T-helper 2 cell (primary cell): ENCODE measurements at regions not wholly inside any gene's neighbourhood (a gene's known extent, or its start where the extent isn't known, plus 50 kb on each side); places are given as distances from the start of the nearest gene placed in this dataset.
A peak's percentile ranks its signal among the peaks of the same experiment; 100 is the strongest.
"Not testable (repeated sequence)": the region's sequence is repeated elsewhere in the genome, so short reads cannot be mapped to it uniquely, and the experiment has no call there.

Source experiments
- DNase-seq, 5 experiments: peaks; one replicate each; pipeline versions ENCODE4 v3.0.0 to v3.0.0-alpha.2; 2012 to 2022

DNA sequence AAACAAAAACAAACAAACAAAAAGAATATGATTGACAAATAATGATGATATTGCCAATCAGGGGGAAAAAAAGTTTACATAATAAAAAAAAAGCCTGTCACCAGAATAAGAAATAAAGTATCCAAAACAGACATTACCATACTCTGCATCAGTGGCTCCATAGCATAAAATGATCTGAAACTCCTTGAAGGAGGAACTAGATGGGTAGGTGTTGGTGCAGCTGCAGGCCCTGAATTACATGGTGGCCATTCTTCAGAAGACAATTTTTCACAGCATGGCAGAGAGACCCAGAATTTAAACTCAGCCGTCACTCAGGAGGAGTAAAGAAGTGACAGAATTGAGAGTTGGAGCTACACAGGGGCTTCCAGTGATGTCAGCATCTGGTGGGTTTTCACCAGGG is 60.2 kb downstream of the GLUL start:
- DNase-seq: no peak

DNA sequence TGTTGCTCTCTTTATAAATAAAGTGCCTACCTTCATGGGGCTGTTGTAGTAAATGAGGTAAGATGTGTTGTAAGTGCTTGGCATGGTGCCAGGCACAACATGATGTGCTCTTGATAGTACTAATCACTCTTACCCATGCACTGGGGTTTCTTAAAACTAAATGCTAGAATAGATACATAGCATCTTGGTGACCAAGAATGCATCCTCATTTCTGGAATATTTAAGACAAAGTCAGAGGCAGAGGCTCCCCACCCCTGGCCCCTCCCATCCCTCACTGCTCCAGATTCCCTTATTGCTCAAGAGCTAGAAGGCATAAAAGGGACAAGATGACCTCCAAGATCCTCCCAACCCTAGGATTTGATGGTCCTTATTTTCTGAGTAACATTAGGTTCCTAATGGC is 61.3 kb downstream of the GLUL start:
- DNase-seq: peak in 1 of 5 experiments; percentile 55

DNA sequence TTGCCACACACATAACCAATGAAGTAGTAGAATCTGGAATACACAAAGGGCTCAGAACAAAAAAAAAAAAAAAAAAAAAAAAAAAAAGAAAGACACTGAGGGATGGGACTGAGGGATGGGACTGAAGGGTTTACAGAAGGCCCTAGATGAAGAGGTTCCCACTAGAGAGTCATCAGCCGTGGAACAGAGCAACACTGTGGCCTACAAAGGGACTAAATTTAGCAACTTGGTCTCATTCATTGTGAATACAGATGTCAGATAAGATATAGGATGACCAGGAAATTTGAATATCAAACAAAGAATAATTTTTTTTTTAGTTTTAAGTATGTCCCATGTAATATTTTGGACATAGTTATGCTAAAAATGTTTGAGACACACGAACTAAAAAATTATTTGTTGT is 62.1 kb downstream of the GLUL start:
- DNase-seq: no peak

DNA sequence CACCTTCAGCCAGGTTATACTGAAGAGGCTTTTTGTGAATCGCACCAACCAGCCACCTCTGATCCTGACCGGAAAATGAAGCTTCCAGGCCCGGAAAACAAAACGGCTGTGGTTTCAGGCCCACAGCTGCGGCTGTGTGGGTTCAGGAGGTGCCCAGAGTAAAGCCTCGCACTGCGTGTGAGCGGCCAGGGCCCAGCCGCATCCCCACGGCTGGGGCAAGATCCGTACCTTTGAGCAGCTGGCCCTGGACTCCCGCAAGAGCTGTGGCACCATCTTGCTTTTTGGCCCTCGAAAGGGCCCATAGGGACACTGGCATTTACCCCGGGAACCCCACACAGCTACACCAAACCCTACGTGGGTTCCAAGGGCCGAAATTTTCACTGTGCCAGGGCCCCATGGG is 63.0 kb downstream of the GLUL start:
- no peak for DNase-seq

DNA sequence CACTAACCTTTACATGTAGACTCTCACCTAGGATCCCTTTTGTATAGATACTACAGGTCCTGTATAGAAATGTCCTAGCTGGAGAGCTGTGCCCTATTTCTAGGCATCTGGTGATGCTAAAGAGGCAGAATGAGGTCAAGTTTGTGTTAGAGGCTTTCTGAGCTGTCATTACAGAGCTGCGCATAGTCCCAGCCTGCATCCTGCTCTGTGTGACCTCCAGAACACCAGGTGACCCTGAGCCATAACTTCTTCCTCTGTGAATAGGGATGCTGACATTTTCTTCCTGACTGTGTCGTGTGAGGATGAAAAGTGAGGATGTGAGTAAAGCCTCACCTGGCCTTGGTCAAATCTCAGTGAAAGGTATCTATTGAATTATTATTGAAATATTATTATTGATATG is 66.3 kb downstream of the GLUL start:
- DNase-seq: no peak

DNA sequence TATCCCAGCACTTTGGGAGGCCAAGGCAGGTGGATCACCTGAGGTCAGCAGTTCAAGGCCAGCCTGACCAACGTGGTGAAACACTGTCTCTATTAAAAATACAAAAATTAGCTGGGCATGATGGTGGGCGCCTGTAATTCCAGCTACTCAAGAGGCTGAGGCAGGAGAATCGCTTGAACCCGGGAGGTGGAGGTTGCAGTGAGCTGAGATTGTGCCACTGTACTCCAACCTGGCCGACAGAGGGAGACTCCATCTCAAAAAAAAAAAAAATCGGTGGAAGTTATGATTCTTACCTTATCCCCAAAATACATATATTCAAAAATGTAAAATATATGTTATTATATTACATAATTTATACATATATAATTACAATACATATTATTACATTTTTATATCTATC is 70.1 kb downstream of the GLUL start:
- DNase-seq: not testable (repeated sequence)

DNA sequence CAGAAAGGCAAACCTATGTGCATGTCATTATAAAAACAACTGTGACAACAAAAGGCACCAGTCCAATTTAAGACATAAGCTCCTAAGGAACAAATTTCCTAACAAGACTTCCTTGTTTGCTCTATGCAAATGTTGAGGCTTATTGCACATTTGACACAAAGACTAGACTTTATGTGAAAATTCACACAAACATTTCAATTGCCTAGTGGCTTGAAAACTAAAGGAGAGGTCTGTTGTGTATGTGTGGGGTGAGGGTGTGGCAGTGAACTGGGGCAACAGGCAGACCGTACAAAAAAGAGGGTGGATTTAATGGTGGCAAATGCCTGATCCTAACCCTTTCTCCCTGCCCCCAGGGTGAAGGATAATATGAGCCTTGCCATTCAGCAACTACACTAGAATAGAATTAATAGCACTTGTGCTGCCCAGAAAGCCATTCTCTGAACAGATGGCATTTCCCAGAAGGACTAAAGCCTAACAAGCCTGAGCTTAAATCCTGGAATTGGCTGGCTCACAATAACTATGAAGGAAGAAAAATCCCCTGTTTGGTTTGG is 73.9 kb downstream of the GLUL start:
- no peak for DNase-seq

DNA sequence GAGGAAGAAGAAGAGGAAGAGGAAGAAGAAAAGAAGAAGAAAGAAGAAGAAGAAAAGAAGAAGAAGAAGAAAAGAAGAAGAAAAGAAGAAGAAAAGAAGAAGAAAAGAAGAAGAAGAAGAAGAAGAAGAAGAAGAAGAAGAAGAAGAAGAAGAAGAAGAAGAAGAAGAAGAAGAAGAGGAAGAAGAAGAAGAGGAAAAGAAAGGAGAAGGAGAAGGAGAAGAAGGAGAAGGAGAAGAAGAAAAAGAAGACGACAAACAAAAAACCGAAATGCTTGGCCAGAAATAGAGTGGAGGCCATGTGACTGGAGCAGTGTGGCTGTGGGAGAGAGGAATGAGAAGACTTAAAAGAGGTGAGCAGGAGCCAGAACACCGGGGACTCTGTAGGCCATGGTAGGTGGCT is 75.1 kb downstream of the GLUL start:
- DNase-seq: not testable (repeated sequence)

DNA sequence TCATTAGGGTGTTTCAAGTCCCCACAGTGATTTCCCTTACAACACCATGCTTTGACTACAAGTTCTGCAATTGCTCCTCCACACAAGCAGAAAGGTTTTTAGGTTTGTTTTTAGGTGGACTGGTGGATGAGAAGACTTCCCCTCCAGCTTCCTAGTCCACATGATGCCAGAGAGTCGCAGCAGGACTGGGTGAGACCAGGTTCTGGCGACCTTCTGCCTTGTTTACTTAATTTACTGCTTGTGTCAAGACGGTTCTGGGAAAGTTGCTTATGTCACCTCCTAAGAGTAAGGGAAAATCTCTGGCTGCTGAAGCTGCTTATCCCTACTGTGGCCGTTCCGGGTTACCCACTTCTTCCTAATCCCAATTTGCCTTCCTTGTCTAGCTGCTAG is 76.4 kb downstream of the GLUL start:
- DNase-seq: no peak

DNA sequence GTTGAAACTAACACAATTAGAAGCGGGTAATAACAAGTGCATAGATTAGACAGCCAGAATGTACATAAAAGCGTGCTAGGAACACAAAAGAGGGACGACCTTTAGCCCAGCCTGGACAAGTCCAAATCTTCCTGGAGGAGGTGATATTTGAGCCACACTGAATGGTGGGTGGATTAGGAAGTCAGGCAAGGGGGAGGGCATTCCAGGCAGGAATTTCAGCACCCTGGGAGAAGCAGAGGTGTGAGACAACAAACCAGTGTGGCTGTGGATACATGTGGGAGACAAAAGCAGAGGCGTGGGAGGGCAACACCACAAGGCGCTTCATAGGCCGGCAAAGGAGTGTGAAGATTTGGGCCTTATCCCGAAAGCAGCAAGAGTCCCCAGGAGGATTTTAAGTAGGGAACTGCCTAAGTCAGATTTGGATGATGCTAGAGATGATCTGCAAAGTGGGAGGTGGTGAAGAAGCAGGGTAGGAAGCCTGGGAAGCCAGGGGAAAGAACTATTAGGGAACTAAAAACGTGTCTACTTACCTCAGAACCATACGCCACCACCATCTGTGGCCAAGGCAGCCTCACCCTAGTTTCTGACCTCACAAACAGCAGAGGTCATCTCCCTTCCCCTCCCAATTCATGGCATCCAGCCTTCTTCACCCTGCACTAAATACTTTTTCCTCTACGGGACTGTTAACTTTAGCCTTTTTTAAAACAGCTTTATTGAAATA is 81.8 kb downstream of the GLUL start:
- no peak for DNase-seq

DNA sequence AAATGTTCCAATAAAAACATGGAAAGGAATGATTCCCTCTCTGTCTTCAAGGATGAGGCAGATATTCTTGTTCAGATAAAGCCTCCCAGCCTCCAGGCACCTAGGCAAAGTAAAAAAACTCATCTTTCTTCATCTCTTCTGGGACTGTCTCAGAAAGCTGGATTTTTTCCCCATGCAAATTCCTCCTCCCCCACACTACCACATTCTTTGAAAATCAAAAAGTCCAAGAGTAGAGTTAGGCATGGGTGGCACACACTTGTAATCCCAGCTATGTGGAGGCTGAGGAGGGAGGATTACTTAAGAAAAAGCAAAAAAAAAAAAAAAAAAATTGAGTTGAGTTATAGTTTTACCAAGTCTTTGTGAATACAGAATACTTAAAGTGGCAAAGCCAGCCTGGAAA is 82.8 kb downstream of the GLUL start:
- no peak for DNase-seq

DNA sequence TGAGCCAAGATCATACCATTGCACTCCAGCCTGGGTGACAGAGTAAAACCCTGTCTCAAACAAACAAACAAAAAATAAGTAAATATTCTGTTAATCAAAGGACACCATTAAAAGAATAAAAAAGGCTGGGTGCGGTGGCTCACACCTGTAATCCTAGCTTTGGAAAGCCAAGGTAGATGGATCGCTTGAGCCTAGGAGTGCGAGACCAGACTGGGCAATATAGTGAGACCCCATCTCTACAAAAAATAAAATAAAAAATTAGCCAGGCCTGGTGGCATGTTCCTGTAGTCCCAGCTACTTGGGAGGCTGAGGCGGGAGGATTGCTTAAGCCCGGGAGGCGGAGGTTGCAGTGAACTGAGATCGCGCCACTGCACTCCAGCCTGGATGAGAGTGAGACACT is 84.1 kb downstream of the GLUL start:
- not testable (repeated sequence) for DNase-seq

DNA sequence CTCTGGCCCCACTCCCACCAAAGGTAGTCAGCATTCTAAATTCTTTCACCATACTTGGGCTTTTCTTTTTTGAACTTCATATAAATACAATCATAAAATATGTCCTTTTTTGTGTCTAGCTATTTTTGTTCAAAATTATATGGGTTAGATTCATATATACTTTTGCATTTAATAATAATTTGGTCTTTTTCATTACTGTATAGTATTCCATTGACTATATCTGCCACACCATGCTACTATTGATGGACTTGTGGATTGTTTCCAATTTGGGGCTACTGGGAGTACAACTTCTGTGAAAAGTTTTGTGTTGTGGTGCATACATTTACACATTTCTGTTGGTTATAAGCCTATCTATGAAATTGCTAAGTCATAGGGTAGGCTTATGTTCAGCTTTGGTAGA is 85.7 kb downstream of the GLUL start:
- no peak for DNase-seq

DNA sequence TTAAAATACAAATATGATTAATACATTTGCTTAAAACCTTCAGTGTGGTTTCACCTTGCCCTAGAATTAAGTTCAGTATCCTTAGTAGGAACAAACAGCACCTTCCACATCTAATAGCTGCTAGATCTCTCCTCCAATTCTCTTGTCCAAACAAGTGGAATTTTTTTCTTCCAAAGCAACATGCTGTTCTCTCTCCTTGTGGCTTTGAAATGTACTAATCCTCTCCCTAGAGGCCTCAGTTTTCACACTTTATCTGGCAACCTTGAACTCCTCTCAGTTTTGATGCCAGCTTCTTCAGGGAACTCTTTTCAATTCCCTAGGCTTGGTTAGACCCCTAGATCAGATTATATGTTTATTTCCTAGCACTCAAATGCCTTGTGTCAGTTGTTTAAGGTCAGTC is 87.0 kb downstream of the GLUL start:
- DNase-seq: no peak

DNA sequence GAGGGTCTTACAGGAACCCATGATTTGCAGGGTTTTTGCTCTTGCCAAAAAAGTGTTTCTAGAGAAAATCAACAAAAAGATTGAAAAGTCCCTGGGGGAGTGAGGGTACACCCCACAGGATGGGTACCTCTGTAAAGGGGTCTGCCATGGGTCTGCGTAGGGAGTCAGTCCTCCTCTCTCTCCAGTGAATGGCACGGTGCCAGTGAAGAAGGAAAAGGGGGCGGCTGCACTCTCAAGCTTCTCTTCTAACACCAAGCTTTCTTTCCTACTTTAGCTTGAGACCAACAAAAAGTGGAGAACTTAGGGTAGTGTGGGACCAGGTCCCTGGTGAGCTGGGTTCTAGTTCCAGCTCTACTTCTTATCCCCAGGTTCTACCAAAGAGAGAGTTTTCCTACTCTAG is 87.4 kb downstream of the GLUL start:
- DNase-seq: no peak

DNA sequence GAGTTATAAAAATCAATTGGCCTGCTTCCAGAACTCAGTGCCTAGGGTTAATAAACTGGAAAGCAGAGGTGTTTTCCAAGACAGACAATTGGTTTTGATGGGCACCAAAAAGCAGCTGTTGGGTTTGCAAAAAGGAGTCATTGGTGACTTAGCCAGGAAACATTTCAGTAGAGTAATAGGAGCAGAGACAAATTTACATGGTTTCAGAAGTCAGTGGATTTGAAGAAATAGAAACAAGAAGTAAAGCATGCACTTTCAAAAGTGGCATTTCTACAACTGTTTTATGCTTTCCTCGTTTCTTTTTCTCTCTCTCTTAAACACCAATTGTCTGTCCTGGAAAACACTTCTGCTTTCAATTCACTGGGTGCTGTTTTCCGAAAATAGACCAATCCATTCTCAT is 87.8 kb downstream of the GLUL start:
- peak in 1 of 5 experiments; percentile 13 for DNase-seq

DNA sequence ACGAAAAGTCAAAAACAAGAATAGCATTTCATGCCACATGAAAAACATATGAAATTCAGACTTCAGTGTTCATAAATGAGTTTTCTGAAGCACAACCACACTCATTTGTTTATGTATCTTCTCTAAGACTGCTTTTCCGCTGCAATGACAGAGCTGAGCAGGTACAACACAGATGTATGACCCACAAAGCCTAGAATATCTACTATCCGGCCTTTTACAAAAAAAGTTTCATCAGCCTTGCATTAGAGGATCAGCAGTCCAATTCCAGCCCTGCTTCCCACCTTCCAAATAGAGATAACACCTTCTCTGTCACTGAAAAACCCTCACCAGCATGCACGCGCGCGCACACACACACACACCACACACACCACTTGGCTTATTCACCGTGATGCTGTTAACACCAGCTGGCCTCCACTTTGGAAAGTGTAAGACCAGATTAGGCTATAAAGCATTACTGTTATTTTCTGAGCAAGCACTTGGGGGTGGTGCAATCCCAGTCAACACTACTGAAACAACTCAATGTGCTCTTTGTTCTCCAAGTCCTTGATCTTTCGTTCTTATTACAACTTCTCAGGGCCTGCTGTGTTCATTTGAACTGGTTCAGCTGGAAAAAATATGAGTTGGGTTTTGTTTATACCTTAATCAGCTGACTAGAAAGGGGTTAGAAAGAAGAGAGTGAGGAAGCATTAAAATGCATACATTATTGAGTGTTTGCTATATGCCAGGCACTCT is 90.0 kb downstream of the GLUL start:
- DNase-seq: peak in 1 of 5 experiments; percentile 75

DNA sequence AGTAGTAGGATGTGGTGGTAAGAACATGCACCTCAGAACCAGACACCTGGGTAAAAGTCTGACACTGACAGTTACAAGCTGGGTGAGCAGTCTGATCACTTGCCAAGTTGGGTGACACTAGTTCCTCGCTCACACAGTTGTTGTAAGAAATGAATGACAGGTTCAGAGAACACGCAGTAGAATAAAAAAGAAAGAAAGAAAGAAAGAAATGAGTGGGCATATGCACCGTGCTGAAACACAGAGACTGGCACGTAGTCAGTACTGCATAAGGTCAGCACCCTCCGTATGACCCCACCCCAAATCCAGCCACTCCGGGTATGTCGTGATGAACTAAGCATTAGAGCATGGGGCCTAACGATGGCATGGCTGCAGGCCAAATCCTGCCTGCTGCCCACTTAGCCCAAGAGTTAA is 90.6 kb downstream of the GLUL start:
- DNase-seq: peak in 1 of 5 experiments; percentile 91

DNA sequence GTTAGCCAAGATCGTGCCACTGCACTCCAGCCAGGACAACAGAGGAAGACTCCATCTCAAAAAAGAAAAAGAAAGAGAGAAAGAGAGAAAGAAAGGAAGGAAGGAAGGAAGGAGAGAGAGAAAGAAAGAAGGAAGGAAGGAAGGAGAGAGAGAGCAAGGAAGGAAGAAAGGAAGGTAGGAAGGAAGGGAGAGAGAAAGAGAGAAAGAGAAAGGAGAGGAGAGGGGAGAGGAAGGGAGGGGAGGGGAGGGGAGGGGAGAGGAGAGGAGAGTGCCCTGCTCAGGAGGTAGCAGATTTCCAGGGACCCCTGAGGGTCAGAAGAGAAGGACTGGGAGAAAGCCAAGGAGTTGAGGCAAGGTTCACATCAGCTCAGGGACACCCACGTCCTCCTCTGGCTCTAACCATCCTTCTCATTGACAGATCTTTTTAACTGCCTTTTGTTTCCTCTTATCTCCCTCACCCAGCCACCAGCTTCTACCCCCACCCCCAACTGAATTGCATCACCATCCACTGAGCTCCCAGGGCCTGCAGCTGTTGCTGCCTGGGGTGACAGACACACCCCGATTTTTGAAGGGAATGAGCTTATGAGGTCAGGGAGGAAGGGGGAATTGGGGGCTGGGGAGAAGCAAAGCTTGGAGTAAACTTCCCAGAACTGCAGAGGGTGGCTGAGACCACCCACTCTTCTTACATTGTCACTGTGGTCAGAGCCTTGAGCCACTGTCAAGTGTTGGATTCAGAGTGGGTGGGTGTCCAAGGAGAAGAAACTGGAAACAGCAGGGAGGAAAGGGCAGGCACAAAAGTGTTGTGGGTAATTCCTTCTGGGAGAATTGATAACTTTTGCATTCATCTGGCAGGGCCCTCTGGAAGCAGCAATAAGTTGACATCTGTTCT is 91.6 kb downstream of the GLUL start:
- peak in 1 of 5 experiments; percentile 81 for DNase-seq

DNA sequence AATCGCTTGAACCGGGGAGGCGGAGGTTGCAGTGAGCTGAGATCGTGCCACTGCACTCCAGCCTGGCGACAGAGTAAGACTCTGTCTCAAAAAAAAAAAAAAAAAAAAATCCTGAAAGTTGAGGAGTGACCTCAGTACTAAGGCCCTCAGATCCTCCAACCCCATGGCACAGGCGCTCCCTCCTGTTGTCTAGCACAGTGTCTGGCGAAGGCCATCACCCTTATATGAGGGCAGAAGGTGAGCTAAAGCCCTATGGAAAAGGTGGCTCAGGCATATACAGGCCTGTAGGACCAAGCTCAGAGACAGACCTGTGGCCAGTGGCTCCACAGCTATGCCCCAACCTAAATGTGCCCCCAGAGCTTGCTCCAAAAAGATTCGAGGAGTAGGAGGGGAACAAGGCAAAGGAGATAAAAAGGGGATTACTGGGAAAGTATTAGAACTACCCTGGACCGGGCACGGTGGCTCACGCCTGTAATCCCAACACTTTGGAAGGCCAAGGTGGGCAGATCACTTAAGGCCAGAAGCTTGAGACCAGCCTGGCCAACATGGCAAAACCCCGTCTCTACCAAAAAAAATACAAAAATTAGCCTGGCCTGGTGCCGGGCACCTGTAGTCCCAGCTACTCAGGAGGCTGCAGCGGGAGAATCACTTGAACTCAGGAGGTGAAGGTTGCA is 92.4 kb downstream of the GLUL start:
- DNase-seq: not testable (repeated sequence)

DNA sequence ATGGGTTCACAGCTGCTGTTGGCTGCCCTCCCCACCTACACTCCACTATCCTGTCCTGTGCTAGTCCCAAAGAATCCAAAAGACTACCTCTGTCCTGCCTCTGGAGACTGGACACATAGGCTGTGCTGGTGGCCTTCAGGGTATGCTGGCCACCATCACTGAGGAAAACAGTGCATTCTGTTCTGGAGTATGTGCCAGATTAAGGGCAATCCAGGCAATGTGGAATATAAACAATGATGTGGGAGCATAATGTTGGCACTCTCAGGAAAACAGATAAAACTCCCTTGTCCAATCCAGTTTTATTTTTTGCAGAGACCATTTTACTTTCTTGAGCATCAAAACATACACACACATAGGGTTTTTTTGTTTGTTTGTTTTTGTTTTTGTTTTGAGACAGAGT is 94.3 kb downstream of the GLUL start:
- DNase-seq: no peak

DNA sequence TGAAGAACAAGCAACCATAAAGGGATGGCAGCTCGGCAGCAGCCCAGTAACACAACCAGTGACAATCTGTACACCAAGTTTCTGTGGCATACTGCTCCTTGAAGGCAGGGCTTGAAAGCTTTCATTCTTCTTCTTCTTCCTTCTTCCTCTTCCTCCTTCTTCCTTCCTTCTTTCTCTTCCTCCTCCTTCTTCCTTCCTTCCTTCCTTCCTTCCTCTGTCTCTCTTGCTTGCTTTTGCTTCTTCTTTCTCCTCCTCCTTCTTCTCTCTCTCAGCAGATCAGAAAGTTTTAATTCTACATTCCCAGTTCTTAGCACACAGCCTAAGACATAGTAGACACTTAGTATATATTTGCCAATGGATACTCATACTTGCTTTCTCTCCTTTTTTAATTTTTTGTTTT is 95.9 kb downstream of the GLUL start:
- no peak for DNase-seq
